Pancreas (tissue), 10 donors: ENCODE measurements at regions not wholly inside any gene's neighbourhood (a gene's known extent, or its start where the extent isn't known, plus 50 kb on each side); places are given as distances from the start of the nearest gene placed in this dataset.

Experiments used
- ATAC-seq, 4 donors: fragments of 200-7000 bp; cut with Tn5 transposase; one replicate each; pipeline versions ENCODE4 v1.8.0 to v1.9.1; 2020; ENCODE audit warnings: mild to moderate bottlenecking in 4 of 4, moderate library complexity in 4 of 4
- DNase-seq, 6 donors: peaks; one replicate each; pipeline ENCODE4 v3.0.0-alpha.2; 2020
- FAIRE-seq: peaks from 2 replicates; lab custom pipeline; 2012; peaks lifted over from hg19 to GRCh38; lab: Jason Lieb, UNC
- H3K27ac ChIP-seq, 4 donors: fragments of 200-600 bp; sonication (generic); 1 replicate in 3 of 4; 2 replicates in 1 of 4; pipeline versions ENCODE4 v1.5.0 to v1.8.0; 2020
- H3K27me3 ChIP-seq, 4 donors: fragments of 200-600 bp; one replicate each; pipeline ENCODE4 v1.8.0; 2021
- H3K36me3 ChIP-seq, 3 donors: fragments of 200-600 bp; sonication (generic) in 1 of 3; one replicate each; pipeline versions ENCODE4 v1.5.0 to v1.8.0; 2020 to 2021
- H3K4me1 ChIP-seq, 3 donors: fragments of 200-600 bp; one replicate each; pipeline ENCODE4 v1.8.0; 2021
- H3K4me3 ChIP-seq, 4 donors: fragments of 200-600 bp; sonication (generic) in 2 of 4; one replicate each; pipeline versions ENCODE4 v1.5.0 to v1.8.0; 2020 to 2021
- H3K9me3 ChIP-seq, 4 donors: fragments of 200-600 bp; one replicate each; pipeline ENCODE4 v1.8.0; 2021
- CTCF ChIP-seq, 4 donors: fragments of 200-600 bp; sonication (generic) in 3 of 4; IDR thresholded peaks; one replicate each; pipeline versions ENCODE4 v1.5.0 to v1.8.0; 2021; ENCODE audit warnings: antibody characterized with exemption in 4 of 4
- whole genome bisulfite sequencing, 2 donors: extraction: QIAGEN DNeasy Blood & Tissue Kit; methylation state at CpG; one replicate each; pipeline ENCODE4 v1.1.7; 2013; 5-methylcytosine and 5-hydroxymethylcytosine counted together
- intact Hi-C, 3 donors: fragments of 100-400 bp; cut with DNase I; formaldehyde crosslinking; loops; one replicate each; pipeline versions ENCODE4 v1.11.1 to v1.14.2; 2022
- donor health status: healthy with polysubstance abuse.
- donor health status: DM: no; HTN: no; CAD: no; lungs with moderate emphysema.
- donor health status: DM: no; HTN: no; CAD: no.
- donor health status: control.
- donor health status: control.
- donor health status: Bipolar disorder and iron deficiency.
- donor health status: DM: yes; HTN: yes; CAD: no.
- donor health status: DM: no; HTN: no; CAD: no.
- donor health status: DM: no; HTN: no; CAD: no.
- donor health status: DM: yes; HTN: yes; CAD: no.

DNA sequence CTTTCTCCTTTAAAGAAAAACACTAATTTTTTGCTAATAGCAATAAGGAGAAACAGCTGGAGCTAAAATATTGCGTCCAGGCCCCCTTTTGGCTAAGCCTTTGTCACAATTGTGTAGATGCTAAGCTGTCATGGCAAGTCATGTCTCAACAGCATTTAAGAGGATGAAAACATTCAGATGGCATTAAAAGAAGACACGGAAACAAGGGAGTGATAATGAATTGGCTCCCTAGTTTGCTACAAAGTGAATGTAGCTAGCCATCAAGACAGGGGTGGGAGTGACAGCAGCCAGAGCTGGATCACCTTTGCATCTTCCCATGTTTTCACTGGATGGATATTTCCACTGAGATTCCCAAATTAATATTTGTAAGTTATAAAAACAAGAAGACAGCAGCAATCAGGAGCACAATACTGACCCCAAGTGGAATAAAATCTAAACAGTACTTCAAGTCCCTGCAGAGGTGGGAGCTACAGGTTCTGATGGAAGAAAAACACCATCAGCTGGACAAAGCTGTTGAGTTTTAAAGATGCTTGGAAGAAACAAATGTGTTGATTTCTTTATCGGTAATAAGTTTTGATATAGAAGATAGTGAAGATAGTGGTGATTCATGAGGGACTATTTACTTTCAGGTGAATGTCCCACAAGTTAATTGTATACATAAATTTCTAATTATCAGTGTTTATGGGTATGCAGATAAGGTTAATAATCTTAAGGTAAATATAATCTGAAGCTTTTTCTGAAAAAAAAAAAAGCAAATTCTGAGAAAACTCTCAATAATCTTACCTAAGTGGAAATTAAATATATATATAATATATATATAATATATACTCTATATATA lies 129.4 kb downstream of the SLC16A9 start:
- no peaks in the 10 kb centered on the region for H3K27me3 ChIP-seq
- 23 to 31% methylated on average over 3 of the region's 3 CpGs for WGBS, 2 donors
- no peaks in the 10 kb centered on the region for H3K9me3 ChIP-seq
- ATAC-seq (peak in 2 of 4 donors; percentile 41 to 59), FAIRE-seq (peak; percentile 5), DNase-seq (no peak)
- no peak overlapping the region for H3K4me3 ChIP-seq
- no peak overlapping the region for H3K27ac ChIP-seq
- no peaks in the 10 kb centered on the region for H3K36me3 ChIP-seq
- TF ChIP-seq CTCF (IDR thresholded peaks at IDR 0.05) = peak in 1 of 4 donors; percentile 21
- intact Hi-C loops = no loop called here
- H3K4me1 ChIP-seq = no peaks in the 10 kb centered on the region

DNA sequence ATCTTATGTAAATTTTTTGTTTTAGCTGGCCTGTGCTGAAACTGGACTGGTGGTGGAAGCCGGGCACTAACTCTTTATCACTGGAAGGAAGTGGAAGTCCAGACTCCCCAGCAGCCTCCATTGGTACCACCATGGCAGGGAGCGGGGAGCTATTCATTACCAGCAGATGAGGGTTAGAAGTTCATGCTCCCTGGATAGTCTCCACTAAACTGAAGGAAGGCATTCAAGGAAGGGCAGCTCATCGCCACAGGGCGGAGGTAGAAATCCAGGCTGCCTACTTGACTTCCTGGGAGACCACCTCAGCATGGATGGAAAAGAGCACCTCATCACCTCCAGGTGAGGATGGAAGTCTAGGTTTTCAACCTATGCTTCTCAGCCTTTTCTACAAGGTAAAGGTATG lies 130.9 kb downstream of the SLC16A9 start:
- H3K27ac ChIP-seq = no peak overlapping the region
- no peaks in the 10 kb centered on the region for H3K4me1 ChIP-seq
- no peak for DNase-seq
- 85 to 93% methylated on average over 4 of the region's 4 CpGs for WGBS, 2 donors
- ATAC-seq = no peak
- intact Hi-C loops = loop anchor here in 2 of 3 donors (5.0 to 10.0 kb wide), 2 partner anchors 334 to 336 kb away; no protein-coding TSS in a partner anchor
- H3K27me3 ChIP-seq = no peaks in the 10 kb centered on the region
- no peak for TF ChIP-seq CTCF (IDR thresholded peaks at IDR 0.05)
- H3K36me3 ChIP-seq = no peaks in the 10 kb centered on the region
- FAIRE-seq = no peak
- no peaks in the 10 kb centered on the region for H3K9me3 ChIP-seq
- no peak overlapping the region for H3K4me3 ChIP-seq

GRCh38 chr10:59577984-59578383 lies 131.7 kb downstream of the SLC16A9 start:
- no peak for FAIRE-seq
- no peak for TF ChIP-seq CTCF (IDR thresholded peaks at IDR 0.05)
- Histone ChIP-seq H3K27ac (no peak overlapping the region), H3K36me3 (no peaks in the 10 kb centered on the region), H3K9me3 (no peaks in the 10 kb centered on the region), H3K4me1 (no peaks in the 10 kb centered on the region), H3K4me3 (no peak overlapping the region), H3K27me3 (no peaks in the 10 kb centered on the region)
- ATAC-seq = no peak
- intact Hi-C loops = loop anchor here in 2 of 3 donors (5.0 to 10.0 kb wide), 2 partner anchors 333 to 336 kb away; no protein-coding TSS in a partner anchor
- 61% methylated on average over 2 of the region's 2 CpGs for WGBS, 2 donors
- no peak for DNase-seq

- DNase-seq (no peak), ATAC-seq (no peak), FAIRE-seq (no peak)
- Histone ChIP-seq H3K27me3 (no peaks in the 10 kb centered on the region), H3K4me3 (no peak overlapping the region), H3K36me3 (no peaks in the 10 kb centered on the region), H3K9me3 (no peaks in the 10 kb centered on the region), H3K27ac (no peak overlapping the region), H3K4me1 (no peaks in the 10 kb centered on the region)
- no peak for TF ChIP-seq CTCF (IDR thresholded peaks at IDR 0.05)
- intact Hi-C loops = loop anchor here in 2 of 3 donors (5.0 to 10.0 kb wide), 2 partner anchors 330 to 333 kb away; no protein-coding TSS in a partner anchor
Observed at GRCh38 chr10:59575269-59575668, 134.4 kb downstream of the SLC16A9 start.

- Histone ChIP-seq H3K4me3 (no peak overlapping the region), H3K36me3 (no peaks in the 10 kb centered on the region), H3K9me3 (no peaks in the 10 kb centered on the region), H3K27ac (no peak overlapping the region), H3K4me1 (no peaks in the 10 kb centered on the region), H3K27me3 (no peaks in the 10 kb centered on the region)
- TF ChIP-seq CTCF (IDR thresholded peaks at IDR 0.05) = no peak
- 43 to 53% methylated on average over 1 of the region's 1 CpG for WGBS, 2 donors
- ATAC-seq = no peak
- no peak for FAIRE-seq
- no peak for DNase-seq
- intact Hi-C loops = no loop called here
Observed at GRCh38 chr10:59563531-59563930, 146.1 kb downstream of the SLC16A9 start.
